Natural killer cell treated with Interleukin-12 subunit alpha and Interleukin-12 subunit beta and Interleukin-15 and Interleukin-18, amount 100 ng/mL, for 72 hours (primary cell): ENCODE measurements at regions not wholly inside any gene's neighbourhood (a gene's known extent, or its start where the extent isn't known, plus 50 kb on each side); places are given as distances from the start of the nearest gene placed in this dataset.

ENCODE experiments used
- ATAC-seq, 2 donors: fragments of 150-1000 bp; cut with Tn5 transposase in 1 of 2; sonication (Bioruptor Pico), chemical (Tn5 transposase) in 1 of 2; 2 replicates each; pipeline ENCODE4 v1.10.0; 2021
- DNase-seq: peaks from one replicate; pipeline ENCODE4 v3.0.0; 2022; ENCODE audit warnings: low spot score
- H3K27ac Mint-ChIP-seq, 2 donors: 1 replicate in 1 of 2; 2 replicates in 1 of 2; pipeline ENCODE4 v1.8.0; 2022; ENCODE audit warnings: mixed read lengths in 2 of 2, mild to moderate bottlenecking in 1 of 2, moderate library complexity in 1 of 2
- H3K27me3 Mint-ChIP-seq, 2 donors: 1 replicate in 1 of 2; 2 replicates in 1 of 2; pipeline ENCODE4 v1.8.0; 2022; ENCODE audit warnings: mixed read lengths in 2 of 2
- H3K36me3 Mint-ChIP-seq: one replicate; pipeline ENCODE4 v1.8.0; 2022; ENCODE audit warnings: mixed read lengths
- H3K4me1 Mint-ChIP-seq, 2 donors: 1 replicate in 1 of 2; 2 replicates in 1 of 2; pipeline ENCODE4 v1.8.0; 2022; ENCODE audit warnings: low read depth in 2 of 2, mixed read lengths in 2 of 2, mild to moderate bottlenecking in 1 of 2
- H3K4me3 Mint-ChIP-seq: one replicate; pipeline ENCODE4 v1.8.0; 2022; ENCODE audit warnings: mixed read lengths
- H3K9me3 Mint-ChIP-seq: 2 replicates; pipeline ENCODE4 v1.8.0; 2022; ENCODE audit warnings: mixed read lengths

DNA sequence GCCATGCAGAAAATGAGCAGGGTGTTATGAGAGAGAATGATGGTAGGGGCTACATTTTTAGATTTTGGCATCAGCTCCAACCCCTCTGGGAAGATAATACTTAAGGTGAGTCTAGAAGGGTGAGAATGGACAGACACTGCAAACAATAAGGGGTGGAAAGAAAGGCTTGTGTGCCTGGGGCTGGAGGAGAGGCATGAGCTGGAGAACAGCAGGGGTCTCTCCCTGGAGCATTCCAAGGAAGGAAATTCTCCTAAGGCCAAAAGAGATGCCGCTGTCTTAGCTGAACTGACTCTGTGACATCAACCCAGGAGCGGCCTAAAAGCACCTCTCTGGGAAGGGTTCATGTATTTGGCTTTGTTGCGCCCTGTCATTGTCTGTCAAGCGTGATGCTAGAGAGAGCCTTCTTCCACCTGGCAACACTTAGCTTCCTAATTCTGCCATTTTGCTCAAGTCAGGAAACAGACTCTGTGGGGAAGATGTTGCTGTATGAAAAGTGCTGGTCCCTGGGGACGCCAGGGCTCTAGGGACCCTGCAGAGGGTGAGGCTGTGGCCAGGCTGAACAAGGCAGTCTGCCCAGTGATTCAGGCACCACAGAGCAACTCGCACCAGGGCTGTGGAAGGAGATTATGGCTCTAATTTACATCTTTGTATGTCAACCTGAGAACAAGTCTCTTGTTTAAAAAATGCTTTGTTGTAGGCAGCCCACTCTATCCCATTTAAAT is 225.7 kb downstream of the CBLN1 start:
- H3K36me3 Mint-ChIP-seq = no peaks in the 10 kb centered on the region
- ATAC-seq (no peak), DNase-seq (no peak)
- H3K4me3 Mint-ChIP-seq = no peak overlapping the region
- no peaks in the 10 kb centered on the region for H3K4me1 Mint-ChIP-seq
- no peaks in the 10 kb centered on the region for H3K27me3 Mint-ChIP-seq
- H3K9me3 Mint-ChIP-seq = no peaks in the 10 kb centered on the region
- no peak overlapping the region for H3K27ac Mint-ChIP-seq

- H3K4me3 Mint-ChIP-seq = no peak overlapping the region
Measured at GRCh38 chr16:49055291-49055690, 226.3 kb downstream of the CBLN1 start.

GRCh38 chr16:49054606-49055005 is 227.0 kb downstream of the CBLN1 start:
- no peaks in the 10 kb centered on the region for H3K36me3 Mint-ChIP-seq
- H3K9me3 Mint-ChIP-seq = no peaks in the 10 kb centered on the region
- no peak overlapping the region for H3K4me3 Mint-ChIP-seq
- no peak overlapping the region for H3K27ac Mint-ChIP-seq
- no peak for DNase-seq
- no peaks in the 10 kb centered on the region for H3K27me3 Mint-ChIP-seq
- H3K4me1 Mint-ChIP-seq = no peaks in the 10 kb centered on the region
- no peak for ATAC-seq

More at GRCh38 chr16:49055291-49055690, 226.3 kb downstream of the CBLN1 start:
- no peak for ATAC-seq
- no peaks in the 10 kb centered on the region for H3K27me3 Mint-ChIP-seq
- no peaks in the 10 kb centered on the region for H3K4me1 Mint-ChIP-seq
- no peaks in the 10 kb centered on the region for H3K36me3 Mint-ChIP-seq
- no peaks in the 10 kb centered on the region for H3K9me3 Mint-ChIP-seq
- DNase-seq = no peak
- H3K27ac Mint-ChIP-seq = no peak overlapping the region

- ATAC-seq (no peak), DNase-seq (no peak)
- no peaks in the 10 kb centered on the region for H3K36me3 Mint-ChIP-seq
- no peaks in the 10 kb centered on the region for H3K27me3 Mint-ChIP-seq
- no peaks in the 10 kb centered on the region for H3K4me1 Mint-ChIP-seq
- H3K9me3 Mint-ChIP-seq = no peaks in the 10 kb centered on the region
- H3K4me3 Mint-ChIP-seq = no peak overlapping the region
- H3K27ac Mint-ChIP-seq = no peak overlapping the region
Measured at GRCh38 chr16:49052846-49053245, 228.8 kb downstream of the CBLN1 start.

- no peaks in the 10 kb centered on the region for H3K4me1 Mint-ChIP-seq
- ATAC-seq = no peak
- H3K36me3 Mint-ChIP-seq = no peaks in the 10 kb centered on the region
Measured at GRCh38 chr16:49051576-49051975, 230.1 kb downstream of the CBLN1 start.

DNA sequence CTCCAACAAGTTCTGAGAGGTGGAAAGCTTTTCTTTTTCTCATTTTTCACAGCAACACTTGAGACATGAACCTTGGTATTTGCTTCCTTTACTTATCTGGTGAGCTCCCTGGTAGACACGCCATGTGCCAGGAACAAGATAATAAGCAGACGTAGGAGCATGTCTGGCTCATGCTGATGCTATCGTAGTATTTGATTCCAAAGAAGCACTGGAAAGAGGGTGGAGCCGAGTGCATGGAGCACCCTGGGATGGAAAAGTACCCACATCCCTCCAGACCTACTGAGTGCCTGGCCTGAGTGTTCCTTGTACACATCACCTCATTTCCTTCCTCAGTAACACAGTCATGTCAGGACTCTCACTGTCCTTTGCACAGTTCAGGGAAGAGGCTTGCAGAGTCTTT is 231.0 kb downstream of the CBLN1 start:
- Mint-ChIP-seq H3K27me3 (no peaks in the 10 kb centered on the region), H3K4me3 (no peak overlapping the region), H3K9me3 (peaks cover 3% of the 10 kb centered on the region), H3K36me3 (no peaks in the 10 kb centered on the region), H3K4me1 (no peaks in the 10 kb centered on the region), H3K27ac (no peak overlapping the region)
- no peak for ATAC-seq
- no peak for DNase-seq

More at GRCh38 chr16:49051576-49051975, 230.1 kb downstream of the CBLN1 start:
- Mint-ChIP-seq H3K9me3 (no peaks in the 10 kb centered on the region), H3K27ac (no peak overlapping the region), H3K27me3 (no peaks in the 10 kb centered on the region), H3K4me3 (no peak overlapping the region)
- no peak for DNase-seq

DNA sequence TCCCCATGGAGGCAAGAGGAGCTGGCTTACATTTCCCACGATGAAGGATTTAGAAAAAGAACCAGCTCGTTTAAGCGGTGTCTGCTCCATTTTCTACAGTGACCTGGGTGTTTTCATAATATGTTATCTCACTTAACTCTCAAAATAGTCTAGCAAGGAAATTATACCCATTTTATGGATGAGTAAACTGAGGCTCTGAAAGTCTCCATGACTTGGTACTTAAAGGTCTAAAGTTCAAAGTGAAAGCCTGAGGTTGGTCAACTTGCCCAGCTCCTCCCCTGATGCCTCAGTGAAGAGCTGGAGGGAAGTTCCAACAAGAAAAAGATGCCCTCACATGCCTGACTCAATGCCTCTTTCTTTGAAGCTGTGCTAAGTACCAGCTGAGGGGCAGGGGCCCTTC is 232.0 kb downstream of the CBLN1 start:
- ATAC-seq = no peak

GRCh38 chr16:49049191-49049590 is 232.4 kb downstream of the CBLN1 start:
- ATAC-seq (no peak), DNase-seq (no peak)
- H3K27me3 Mint-ChIP-seq = no peaks in the 10 kb centered on the region
- no peak overlapping the region for H3K4me3 Mint-ChIP-seq
- H3K27ac Mint-ChIP-seq = no peak overlapping the region
- no peaks in the 10 kb centered on the region for H3K36me3 Mint-ChIP-seq
- H3K4me1 Mint-ChIP-seq = no peaks in the 10 kb centered on the region
- peaks cover 3% of the 10 kb centered on the region for H3K9me3 Mint-ChIP-seq

More for the DNA sequence above, 232.0 kb downstream of the CBLN1 start:
- no peak for DNase-seq
- Mint-ChIP-seq H3K4me1 (no peaks in the 10 kb centered on the region), H3K4me3 (no peak overlapping the region), H3K27me3 (no peaks in the 10 kb centered on the region), H3K27ac (no peak overlapping the region), H3K36me3 (no peaks in the 10 kb centered on the region), H3K9me3 (peaks cover 3% of the 10 kb centered on the region)

- H3K4me3 Mint-ChIP-seq = no peak overlapping the region
- H3K27me3 Mint-ChIP-seq = no peaks in the 10 kb centered on the region
- no peak overlapping the region for H3K27ac Mint-ChIP-seq
- DNase-seq (no peak), ATAC-seq (no peak)
- H3K36me3 Mint-ChIP-seq = no peaks in the 10 kb centered on the region
- peaks cover 3% of the 10 kb centered on the region for H3K9me3 Mint-ChIP-seq
- no peaks in the 10 kb centered on the region for H3K4me1 Mint-ChIP-seq
Measured at GRCh38 chr16:49048557-49048956, 233.1 kb downstream of the CBLN1 start.

DNA sequence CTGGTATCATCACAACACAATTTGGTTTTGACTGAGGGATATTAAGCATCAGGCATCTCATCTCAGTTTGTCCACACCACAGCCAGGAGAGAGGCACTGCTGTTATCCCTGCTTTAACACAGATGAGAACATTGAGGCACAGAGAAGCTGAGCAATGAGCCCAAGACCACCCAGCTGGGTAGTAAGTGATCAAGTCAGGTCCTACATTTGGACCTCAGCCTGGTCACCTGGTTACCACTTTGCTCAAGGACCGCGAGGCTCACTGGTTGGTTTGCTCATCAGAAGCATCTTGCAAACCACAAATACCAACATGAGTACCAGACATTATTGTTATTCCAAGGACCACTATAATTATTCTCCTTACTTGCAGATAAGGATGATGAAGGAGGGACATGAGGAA is 245.5 kb downstream of the CBLN1 start:
- Mint-ChIP-seq H3K36me3 (no peaks in the 10 kb centered on the region), H3K4me1 (no peaks in the 10 kb centered on the region), H3K4me3 (no peak overlapping the region), H3K27me3 (no peaks in the 10 kb centered on the region), H3K9me3 (peaks cover 6% of the 10 kb centered on the region), H3K27ac (no peak overlapping the region)
- ATAC-seq = no peak
- DNase-seq = no peak

DNA sequence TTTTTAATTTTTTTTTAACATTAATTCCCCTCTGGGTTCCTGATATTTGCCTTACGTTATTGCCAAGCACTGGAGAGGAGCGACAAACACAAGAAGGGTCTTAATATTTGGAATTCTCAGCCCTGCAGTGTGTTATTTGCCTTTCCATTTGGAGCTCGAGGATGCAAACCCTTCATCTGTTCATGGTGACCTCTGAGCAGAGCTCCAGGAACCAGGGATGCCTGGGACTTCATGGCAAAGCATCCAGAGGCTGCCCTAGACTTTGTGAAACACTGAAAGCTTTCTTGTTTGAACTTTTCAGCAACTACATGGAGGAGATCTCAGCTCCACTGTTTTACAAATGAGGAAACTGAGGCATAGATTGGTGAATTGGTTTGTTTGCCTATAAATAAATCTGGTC is 254.2 kb downstream of the CBLN1 start:
- no peak for ATAC-seq
- Mint-ChIP-seq H3K9me3 (peaks cover 6% of the 10 kb centered on the region), H3K36me3 (no peaks in the 10 kb centered on the region), H3K27ac (no peak overlapping the region), H3K27me3 (peaks cover 0 to 3% of the 10 kb centered on the region in 2 donors), H3K4me1 (no peaks in the 10 kb centered on the region), H3K4me3 (no peak overlapping the region)
- DNase-seq = no peak

GRCh38 chr16:49026566-49027181 is 255.0 kb downstream of the CBLN1 start:
- H3K9me3 Mint-ChIP-seq = peaks cover 5% of the 10 kb centered on the region
- no peaks in the 10 kb centered on the region for H3K36me3 Mint-ChIP-seq
- H3K4me1 Mint-ChIP-seq = no peaks in the 10 kb centered on the region
- H3K27ac Mint-ChIP-seq = no peak overlapping the region
- no peak overlapping the region for H3K4me3 Mint-ChIP-seq
- peaks cover 0 to 3% of the 10 kb centered on the region in 2 donors for H3K27me3 Mint-ChIP-seq
- DNase-seq (no peak), ATAC-seq (no peak)

GRCh38 chr16:49024896-49025295 is 256.7 kb downstream of the CBLN1 start:
- Mint-ChIP-seq H3K4me3 (no peak overlapping the region), H3K9me3 (no peaks in the 10 kb centered on the region), H3K27ac (no peak overlapping the region), H3K4me1 (no peaks in the 10 kb centered on the region), H3K27me3 (peaks cover 0 to 4% of the 10 kb centered on the region in 2 donors), H3K36me3 (no peaks in the 10 kb centered on the region)
- ATAC-seq (no peak), DNase-seq (no peak)

- ATAC-seq = no peak
- Mint-ChIP-seq H3K27ac (no peak overlapping the region), H3K4me3 (no peak overlapping the region), H3K36me3 (no peaks in the 10 kb centered on the region), H3K9me3 (no peaks in the 10 kb centered on the region), H3K27me3 (peaks cover 0 to 8% of the 10 kb centered on the region in 2 donors), H3K4me1 (no peaks in the 10 kb centered on the region)
- DNase-seq = no peak
Measured at GRCh38 chr16:49024016-49024415, 257.6 kb downstream of the CBLN1 start.
